ENCODE measurements at regions not wholly inside any gene's neighbourhood (a gene's known extent, or its start where the extent isn't known, plus 50 kb on each side); places are given as distances from the start of the nearest gene placed in this dataset. TPM values are rescaled to one million over a fixed set of nuclear protein-coding genes. Genes with fewer than 3 reads are reported as not detected.

Small RNAs in the stretch of these regions (microRNA-seq; reads per million reads assigned to microRNA genes)
- not detected for gene MIR650 (ENCODE audit: borderline microRNAs expressed, borderline number of aligned reads, borderline replicate concordance)
